OCI-LY3 (cell line): ENCODE measurements at regions not wholly inside any gene's neighbourhood (a gene's known extent, or its start where the extent isn't known, plus 50 kb on each side); places are given as distances from the start of the nearest gene placed in this dataset.

ENCODE experiments used
- CTCF ChIP-seq: fragments of 200-600, 300-600 bp; sonication (generic); IDR thresholded peaks from 2 replicates; pipeline ENCODE4 v1.5.1; 2014; ENCODE audit warnings: antibody characterized with exemption, low read length, low read depth
- EZH2phosphoT487 ChIP-seq: fragments of 200-600 bp; shearing (Covaris generic); IDR thresholded peaks from 2 replicates; pipeline ENCODE4 v1.6.1; 2018; ENCODE audit warnings: antibody characterized with exemption, mixed run types, low read depth

- TF ChIP-seq CTCF, result no peak
- TF ChIP-seq EZH2phosphoT487, result no peak
These were observed 498.4 kb downstream of the TLE4 start for GRCh38 chr9:80070071-80070742.
